HCT116 (cell line): ENCODE measurements at regions not wholly inside any gene's neighbourhood (a gene's known extent, or its start where the extent isn't known, plus 50 kb on each side); places are given as distances from the start of the nearest gene placed in this dataset.

Source experiments
- CBX3 ChIP-seq: IDR thresholded peaks from 2 replicates; pipeline ENCODE4 v1.6.1; 2012; ENCODE audit warnings: low read depth
- EZH2phosphoT487 ChIP-seq: fragments of 200-600 bp; IDR thresholded peaks from 2 replicates; pipeline ENCODE4 v1.6.1; 2018; ENCODE audit warnings: antibody characterized with exemption, borderline replicate concordance
- FOSL1 ChIP-seq: IDR thresholded peaks from 2 replicates; pipeline ENCODE4 v1.6.1; 2012; ENCODE audit warnings: low read depth
- JUND ChIP-seq: IDR thresholded peaks from 2 replicates; pipeline ENCODE4 v1.6.1; 2012
- POLR2A ChIP-seq: IDR thresholded peaks from 2 replicates; pipeline ENCODE4 v1.7.0; 2011; ENCODE audit warnings: borderline replicate concordance; ENCODE audit not compliant: insufficient read depth, insufficient read length; ENCODE audit errors: extremely low read depth
- POLR2AphosphoS5 ChIP-seq: IDR thresholded peaks from 2 replicates; pipeline ENCODE4 v1.6.1; 2011; ENCODE audit warnings: mild to moderate bottlenecking, low read depth, low read length, moderate library complexity
- RAD21 ChIP-seq: IDR thresholded peaks from 2 replicates; pipeline ENCODE4 v1.6.1; 2012; ENCODE audit warnings: low read depth, mild to moderate bottlenecking
- SP1 ChIP-seq: IDR thresholded peaks from 2 replicates; pipeline ENCODE4 v1.6.1; 2012; ENCODE audit warnings: low read depth
- ZFX ChIP-seq: fragments of 450-650 bp; IDR thresholded peaks from 2 replicates; pipeline ENCODE4 v1.6.1; 2017
- ZNF274 ChIP-seq: fragments of 200-500 bp; sonication (Bioruptor generic); IDR thresholded peaks from 2 replicates; pipeline ENCODE4 v1.6.1; 2014; ENCODE audit warnings: mild to moderate bottlenecking, low read depth, low read length, inconsistent platforms
- TF ChIP-seq, protein P1 (sequence below), 3 experiments: fragments of 200-600 bp in 1 of 3; sonication (generic) in 1 of 3; IDR thresholded peaks in 2 of 3; conservative IDR thresholded peaks in 1 of 3; 2 replicates each; pipeline ENCODE4 v1.5.1; 2012 to 2017; ENCODE audit warnings: low read depth in 2 of 3, low read length in 2 of 3, antibody characterized with exemption in 1 of 3, borderline replicate concordance in 1 of 3, control low read depth in 1 of 3, mild to moderate bottlenecking in 1 of 3, mixed read lengths in 1 of 3, mixed run types in 1 of 3, moderate library complexity in 1 of 3; ENCODE audit not compliant: insufficient read depth in 1 of 3
- TF ChIP-seq, protein P2 (sequence below): IDR thresholded peaks from 2 replicates; pipeline ENCODE4 v1.6.1; 2012
- TF ChIP-seq, protein P3 (sequence below): IDR thresholded peaks from 2 replicates; pipeline ENCODE4 v1.6.1; 2011; ENCODE audit warnings: mild to moderate bottlenecking, low read length, moderate library complexity; ENCODE audit not compliant: insufficient replicate concordance; ENCODE audit errors: extremely low read depth
- TF ChIP-seq, protein P4 (sequence below): IDR thresholded peaks from 2 replicates; pipeline ENCODE4 v1.6.1; 2012; ENCODE audit warnings: low read depth

DNA sequence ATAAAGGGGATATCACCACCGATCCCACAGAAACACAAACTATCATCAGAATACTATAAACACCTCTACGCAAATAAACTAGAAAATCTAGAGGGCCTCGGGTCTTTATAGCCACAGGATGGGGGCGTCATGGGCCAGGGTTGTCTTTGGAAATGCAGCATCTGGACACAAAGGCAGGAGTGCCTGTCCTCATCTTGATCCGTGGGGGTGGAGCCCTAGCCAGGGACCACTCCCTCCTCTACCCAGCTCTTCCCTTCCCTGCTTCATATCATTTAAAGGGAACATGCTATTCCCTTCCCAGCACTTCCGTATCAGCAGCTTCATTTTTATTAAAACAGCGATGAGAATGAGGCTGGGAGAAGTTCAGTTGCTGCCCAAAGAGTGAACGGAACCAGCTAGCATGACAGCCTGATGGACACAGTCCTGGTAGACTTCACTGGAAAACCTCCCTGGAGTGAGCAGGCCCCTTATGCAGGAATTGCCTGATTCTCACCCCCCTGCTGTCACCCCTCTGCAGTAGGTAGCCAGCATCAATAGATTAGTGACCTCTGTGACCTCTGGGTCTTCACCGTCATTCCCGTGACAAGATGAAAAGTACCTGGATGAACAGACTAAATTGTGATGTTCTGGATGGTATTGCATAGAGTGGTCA is 251.4 kb upstream of the RGS6 start:
- TF ChIP-seq RAD21: no peak
- TF ChIP-seq, protein P1, sequence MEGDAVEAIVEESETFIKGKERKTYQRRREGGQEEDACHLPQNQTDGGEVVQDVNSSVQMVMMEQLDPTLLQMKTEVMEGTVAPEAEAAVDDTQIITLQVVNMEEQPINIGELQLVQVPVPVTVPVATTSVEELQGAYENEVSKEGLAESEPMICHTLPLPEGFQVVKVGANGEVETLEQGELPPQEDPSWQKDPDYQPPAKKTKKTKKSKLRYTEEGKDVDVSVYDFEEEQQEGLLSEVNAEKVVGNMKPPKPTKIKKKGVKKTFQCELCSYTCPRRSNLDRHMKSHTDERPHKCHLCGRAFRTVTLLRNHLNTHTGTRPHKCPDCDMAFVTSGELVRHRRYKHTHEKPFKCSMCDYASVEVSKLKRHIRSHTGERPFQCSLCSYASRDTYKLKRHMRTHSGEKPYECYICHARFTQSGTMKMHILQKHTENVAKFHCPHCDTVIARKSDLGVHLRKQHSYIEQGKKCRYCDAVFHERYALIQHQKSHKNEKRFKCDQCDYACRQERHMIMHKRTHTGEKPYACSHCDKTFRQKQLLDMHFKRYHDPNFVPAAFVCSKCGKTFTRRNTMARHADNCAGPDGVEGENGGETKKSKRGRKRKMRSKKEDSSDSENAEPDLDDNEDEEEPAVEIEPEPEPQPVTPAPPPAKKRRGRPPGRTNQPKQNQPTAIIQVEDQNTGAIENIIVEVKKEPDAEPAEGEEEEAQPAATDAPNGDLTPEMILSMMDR (IDR thresholded peaks at IDR 0.05 in 2 of 3, conservative IDR thresholded peaks at IDR 0.05 in 1 of 3; ENCODE audit: borderline replicate concordance in 1 of 3, insufficient read depth in 1 of 3, low read depth in 2 of 3, low read length in 2 of 3): no peak
- TF ChIP-seq POLR2A: no peak
- no peak for TF ChIP-seq SP1
- no peak for TF ChIP-seq EZH2phosphoT487
- TF ChIP-seq, protein P2, sequence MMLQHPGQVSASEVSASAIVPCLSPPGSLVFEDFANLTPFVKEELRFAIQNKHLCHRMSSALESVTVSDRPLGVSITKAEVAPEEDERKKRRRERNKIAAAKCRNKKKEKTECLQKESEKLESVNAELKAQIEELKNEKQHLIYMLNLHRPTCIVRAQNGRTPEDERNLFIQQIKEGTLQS: no peak
- TF ChIP-seq CBX3: no peak
- no peak for TF ChIP-seq FOSL1
- TF ChIP-seq POLR2AphosphoS5: no peak
- TF ChIP-seq, protein P3, sequence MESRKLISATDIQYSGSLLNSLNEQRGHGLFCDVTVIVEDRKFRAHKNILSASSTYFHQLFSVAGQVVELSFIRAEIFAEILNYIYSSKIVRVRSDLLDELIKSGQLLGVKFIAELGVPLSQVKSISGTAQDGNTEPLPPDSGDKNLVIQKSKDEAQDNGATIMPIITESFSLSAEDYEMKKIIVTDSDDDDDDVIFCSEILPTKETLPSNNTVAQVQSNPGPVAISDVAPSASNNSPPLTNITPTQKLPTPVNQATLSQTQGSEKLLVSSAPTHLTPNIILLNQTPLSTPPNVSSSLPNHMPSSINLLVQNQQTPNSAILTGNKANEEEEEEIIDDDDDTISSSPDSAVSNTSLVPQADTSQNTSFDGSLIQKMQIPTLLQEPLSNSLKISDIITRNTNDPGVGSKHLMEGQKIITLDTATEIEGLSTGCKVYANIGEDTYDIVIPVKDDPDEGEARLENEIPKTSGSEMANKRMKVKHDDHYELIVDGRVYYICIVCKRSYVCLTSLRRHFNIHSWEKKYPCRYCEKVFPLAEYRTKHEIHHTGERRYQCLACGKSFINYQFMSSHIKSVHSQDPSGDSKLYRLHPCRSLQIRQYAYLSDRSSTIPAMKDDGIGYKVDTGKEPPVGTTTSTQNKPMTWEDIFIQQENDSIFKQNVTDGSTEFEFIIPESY: no peak
- TF ChIP-seq, protein P4, sequence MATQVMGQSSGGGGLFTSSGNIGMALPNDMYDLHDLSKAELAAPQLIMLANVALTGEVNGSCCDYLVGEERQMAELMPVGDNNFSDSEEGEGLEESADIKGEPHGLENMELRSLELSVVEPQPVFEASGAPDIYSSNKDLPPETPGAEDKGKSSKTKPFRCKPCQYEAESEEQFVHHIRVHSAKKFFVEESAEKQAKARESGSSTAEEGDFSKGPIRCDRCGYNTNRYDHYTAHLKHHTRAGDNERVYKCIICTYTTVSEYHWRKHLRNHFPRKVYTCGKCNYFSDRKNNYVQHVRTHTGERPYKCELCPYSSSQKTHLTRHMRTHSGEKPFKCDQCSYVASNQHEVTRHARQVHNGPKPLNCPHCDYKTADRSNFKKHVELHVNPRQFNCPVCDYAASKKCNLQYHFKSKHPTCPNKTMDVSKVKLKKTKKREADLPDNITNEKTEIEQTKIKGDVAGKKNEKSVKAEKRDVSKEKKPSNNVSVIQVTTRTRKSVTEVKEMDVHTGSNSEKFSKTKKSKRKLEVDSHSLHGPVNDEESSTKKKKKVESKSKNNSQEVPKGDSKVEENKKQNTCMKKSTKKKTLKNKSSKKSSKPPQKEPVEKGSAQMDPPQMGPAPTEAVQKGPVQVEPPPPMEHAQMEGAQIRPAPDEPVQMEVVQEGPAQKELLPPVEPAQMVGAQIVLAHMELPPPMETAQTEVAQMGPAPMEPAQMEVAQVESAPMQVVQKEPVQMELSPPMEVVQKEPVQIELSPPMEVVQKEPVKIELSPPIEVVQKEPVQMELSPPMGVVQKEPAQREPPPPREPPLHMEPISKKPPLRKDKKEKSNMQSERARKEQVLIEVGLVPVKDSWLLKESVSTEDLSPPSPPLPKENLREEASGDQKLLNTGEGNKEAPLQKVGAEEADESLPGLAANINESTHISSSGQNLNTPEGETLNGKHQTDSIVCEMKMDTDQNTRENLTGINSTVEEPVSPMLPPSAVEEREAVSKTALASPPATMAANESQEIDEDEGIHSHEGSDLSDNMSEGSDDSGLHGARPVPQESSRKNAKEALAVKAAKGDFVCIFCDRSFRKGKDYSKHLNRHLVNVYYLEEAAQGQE: no peak
- no peak for TF ChIP-seq JUND
- TF ChIP-seq ZFX: no peak
- no peak for TF ChIP-seq ZNF274
